GM12872 (cell line): ENCODE measurements at regions not wholly inside any gene's neighbourhood (a gene's known extent, or its start where the extent isn't known, plus 50 kb on each side); places are given as distances from the start of the nearest gene placed in this dataset.

Experiments
- TF ChIP-seq, protein P1 (sequence below): IDR thresholded peaks from 3 replicates; pipeline ENCODE4 v1.5.1; 2011; ENCODE audit warnings: low read depth, mild to moderate bottlenecking, low read length, moderate library complexity; ENCODE audit not compliant: insufficient read depth

DNA sequence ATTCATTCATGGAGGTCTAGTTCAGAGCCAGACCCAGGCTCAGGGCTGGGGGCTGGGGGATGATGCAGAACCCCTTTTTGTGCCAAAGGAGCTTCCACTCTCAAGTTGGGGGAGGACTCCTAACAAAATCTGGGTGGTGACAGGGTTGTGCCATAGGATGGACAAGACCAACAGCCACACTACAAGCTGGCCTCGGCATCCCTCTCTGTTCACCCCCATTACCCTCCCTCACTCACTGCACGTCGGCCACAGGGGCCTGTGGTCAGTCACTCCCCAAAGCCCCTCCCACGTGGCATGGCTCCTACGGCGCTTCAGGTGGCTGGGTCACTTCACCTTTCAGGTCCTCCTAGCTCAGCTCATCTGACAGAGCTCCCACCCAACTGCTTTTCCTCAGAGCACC is 348.7 kb upstream of the ZMIZ1 start:
- TF ChIP-seq, protein P1, sequence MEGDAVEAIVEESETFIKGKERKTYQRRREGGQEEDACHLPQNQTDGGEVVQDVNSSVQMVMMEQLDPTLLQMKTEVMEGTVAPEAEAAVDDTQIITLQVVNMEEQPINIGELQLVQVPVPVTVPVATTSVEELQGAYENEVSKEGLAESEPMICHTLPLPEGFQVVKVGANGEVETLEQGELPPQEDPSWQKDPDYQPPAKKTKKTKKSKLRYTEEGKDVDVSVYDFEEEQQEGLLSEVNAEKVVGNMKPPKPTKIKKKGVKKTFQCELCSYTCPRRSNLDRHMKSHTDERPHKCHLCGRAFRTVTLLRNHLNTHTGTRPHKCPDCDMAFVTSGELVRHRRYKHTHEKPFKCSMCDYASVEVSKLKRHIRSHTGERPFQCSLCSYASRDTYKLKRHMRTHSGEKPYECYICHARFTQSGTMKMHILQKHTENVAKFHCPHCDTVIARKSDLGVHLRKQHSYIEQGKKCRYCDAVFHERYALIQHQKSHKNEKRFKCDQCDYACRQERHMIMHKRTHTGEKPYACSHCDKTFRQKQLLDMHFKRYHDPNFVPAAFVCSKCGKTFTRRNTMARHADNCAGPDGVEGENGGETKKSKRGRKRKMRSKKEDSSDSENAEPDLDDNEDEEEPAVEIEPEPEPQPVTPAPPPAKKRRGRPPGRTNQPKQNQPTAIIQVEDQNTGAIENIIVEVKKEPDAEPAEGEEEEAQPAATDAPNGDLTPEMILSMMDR = no peak

DNA sequence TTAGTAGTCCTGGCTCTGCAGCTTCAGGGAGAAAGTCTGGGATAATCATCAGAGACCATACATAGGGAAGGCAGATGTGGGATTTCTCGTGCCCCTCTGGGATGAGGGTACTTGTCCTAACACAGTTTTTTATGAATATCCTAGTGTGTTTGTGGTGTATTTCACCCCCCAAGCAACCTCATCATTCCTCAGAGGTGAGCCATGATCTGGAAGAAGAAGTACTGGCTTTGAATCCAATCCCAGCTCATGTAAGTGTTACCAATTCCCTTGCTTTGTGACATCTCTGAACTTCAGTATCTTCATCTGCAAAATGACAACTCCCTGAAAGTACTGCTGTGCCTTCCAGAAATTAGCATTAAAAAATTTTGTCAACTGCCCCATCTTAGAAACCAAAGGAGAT is 347.5 kb upstream of the ZMIZ1 start:
- TF ChIP-seq, protein P1 = no peak

DNA sequence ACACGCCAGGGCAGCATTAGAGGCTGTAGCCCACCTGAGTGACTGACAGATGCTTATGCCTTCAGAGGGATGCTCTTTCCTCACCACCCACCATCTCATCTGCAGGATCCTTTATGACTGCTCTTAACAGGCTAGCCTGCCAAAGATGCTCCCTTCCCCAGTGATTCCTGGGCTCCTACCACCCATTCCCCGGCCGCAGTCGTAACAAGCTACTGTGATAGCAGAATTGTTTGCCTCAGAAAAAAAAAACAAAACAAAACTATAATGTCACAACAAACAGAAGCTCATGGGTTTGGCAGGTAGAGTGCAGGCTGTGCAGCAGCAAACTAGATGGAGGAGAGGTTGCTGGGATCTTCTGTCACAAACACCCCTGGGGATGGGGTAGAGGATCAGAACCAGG is 343.9 kb upstream of the ZMIZ1 start:
- TF ChIP-seq, protein P1 = no peak

DNA sequence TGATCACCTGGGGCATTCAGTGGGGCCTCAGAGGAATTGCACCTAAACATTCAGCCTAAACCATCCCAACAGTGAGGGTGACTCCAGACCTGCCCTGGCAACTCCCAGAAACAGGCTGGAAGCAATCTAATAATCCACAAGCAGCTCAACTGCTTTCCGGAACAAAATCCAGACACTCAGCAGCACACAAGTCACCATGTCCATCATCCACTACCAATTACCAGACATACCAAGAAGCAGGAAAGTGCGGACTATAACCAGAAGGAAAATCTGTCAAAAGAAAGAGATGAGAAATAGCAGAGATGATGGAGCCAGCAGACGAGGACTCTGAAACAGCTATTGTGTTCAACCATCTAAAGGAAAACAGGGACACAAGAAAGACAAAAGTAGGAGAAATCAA is 342.6 kb upstream of the ZMIZ1 start:
- TF ChIP-seq, protein P1 = no peak

DNA sequence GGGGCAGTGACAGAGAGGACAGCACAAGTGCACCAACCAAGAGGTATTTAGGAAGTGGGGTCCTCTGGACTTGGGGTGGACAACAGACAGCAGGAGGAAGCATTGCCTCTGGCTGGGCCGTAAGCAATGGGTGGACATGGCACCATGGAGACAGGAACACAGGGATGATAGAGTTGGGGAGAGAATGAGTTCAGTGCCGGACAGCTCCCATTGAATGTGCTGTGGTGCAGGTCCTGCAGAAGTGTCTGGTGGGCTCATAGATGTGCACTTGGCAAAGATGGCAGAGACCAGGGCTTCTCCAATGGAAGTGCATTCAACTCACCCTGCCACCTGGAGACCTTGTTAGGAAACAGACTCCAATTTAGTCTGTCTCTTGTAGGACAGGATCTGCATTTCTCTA is 341.5 kb upstream of the ZMIZ1 start:
- TF ChIP-seq, protein P1 = no peak

- TF ChIP-seq, protein P1 = no peak
These were observed 341.0 kb upstream of the ZMIZ1 start for GRCh38 chr10:78727728-78728127.

GRCh38 chr10:78728176-78728575 is 340.6 kb upstream of the ZMIZ1 start:
- TF ChIP-seq, protein P1 = no peak

DNA sequence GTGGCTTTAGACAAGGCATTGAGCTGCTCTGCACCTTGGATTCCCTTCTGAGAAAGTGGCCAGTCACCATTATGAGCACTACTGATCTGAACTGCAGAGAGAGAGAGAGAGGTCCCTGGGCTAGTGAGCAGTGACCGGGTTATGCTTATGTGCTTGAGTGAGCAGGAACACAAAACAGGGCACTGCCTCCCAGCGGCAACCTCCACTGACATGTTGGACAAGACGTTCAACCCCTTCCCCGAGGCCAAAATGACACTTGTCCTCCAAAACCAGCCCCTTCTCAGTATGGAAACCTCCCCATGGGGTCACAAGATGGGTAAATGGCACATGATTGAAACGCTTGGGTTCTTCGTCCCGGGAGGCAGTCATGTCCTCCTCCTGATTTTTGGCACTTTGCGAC is 339.4 kb upstream of the ZMIZ1 start:
- TF ChIP-seq, protein P1 = no peak
